ENCODE measurements at regions not wholly inside any gene's neighbourhood (a gene's known extent, or its start where the extent isn't known, plus 50 kb on each side); places are given as distances from the start of the nearest gene placed in this dataset.

DNA sequence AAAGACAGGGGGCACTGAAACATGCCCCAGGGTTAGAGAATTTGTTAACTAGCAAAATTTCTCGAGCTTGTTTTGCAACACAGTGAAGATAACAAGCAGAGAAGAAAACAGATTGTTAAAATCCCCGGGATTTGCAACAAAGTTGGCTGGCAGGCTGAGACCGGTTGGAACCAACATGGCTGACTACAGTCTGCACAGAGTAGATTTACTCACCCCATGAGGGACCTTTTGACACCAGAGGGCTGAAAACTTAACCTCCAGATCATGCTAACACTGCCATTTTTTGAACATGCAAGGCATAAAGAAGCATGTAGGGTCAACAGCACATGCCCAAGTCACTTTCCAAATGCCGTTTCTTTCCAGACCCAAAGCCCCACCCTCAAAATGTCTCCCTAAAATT, 95.2 kb upstream of the TMEM26 start:
- Histone ChIP-seq H3K9me1 (ENCODE audit: control insufficient read depth, insufficient read depth, low read length) (no peaks in the 10 kb centered on the region), H3K4me3 (no peak overlapping the region), H3K36me3 (ENCODE audit: control insufficient read depth, insufficient read depth, low read length) (no peaks in the 10 kb centered on the region), H2AFZ (ENCODE audit: low read depth, low read length) (peak overlapping the region; percentile 28), H3K4me2 (ENCODE audit: insufficient read depth, low read length) (no peak overlapping the region), H4K20me1 (replicated peaks; ENCODE audit: control insufficient read depth, insufficient read depth, low read length) (no peaks in the 10 kb centered on the region), H3K9ac (ENCODE audit: insufficient read depth in 1 of 2, low read depth in 2 of 2, low read length in 2 of 2) (no peak overlapping the region), H3K4me1 (replicated peaks in 1 of 2; ENCODE audit: control insufficient read depth in 2 of 2, insufficient read depth in 2 of 2, low read length in 2 of 2) (no peaks in the 10 kb centered on the region), H3K9me3 (replicated peaks; ENCODE audit: control insufficient read depth, insufficient read depth, low read depth, low read length) (no peaks in the 10 kb centered on the region), H3K79me2 (ENCODE audit: control insufficient read depth, insufficient read depth, low read length) (no peaks in the 10 kb centered on the region), H3K27me3 (ENCODE audit: control insufficient read depth in 2 of 2, insufficient read depth in 2 of 2, low read length in 2 of 2) (no peaks in the 10 kb centered on the region), H3K27ac (ENCODE audit: extremely low read depth, low read depth, low read length) (no peak overlapping the region)
- FAIRE-seq (peak; percentile 60), DNase-seq (ENCODE audit: extremely low read depth in 1 of 4, low spot score in 3 of 4) (no peak), ATAC-seq (peak; percentile 47; the same call in 1 of the 3 replicates)
- ChIA-PET CTCF (ENCODE audit: low intra/inter-chr PET ratio) (no interaction called here), POLR2A (no interaction called here)
- in situ Hi-C loops (cut with MboI) (no loop called here), intact Hi-C loops (cut with micrococcal nuclease) (no loop called here)
- 2% methylated on average over 4 of the region's 4 CpGs for WGBS (ENCODE audit: insufficient coverage, low coverage, missing lambda C conversion rate)
- no TSS peak for BruUV-seq (replicated peaks)
- TF ChIP-seq, protein P1, sequence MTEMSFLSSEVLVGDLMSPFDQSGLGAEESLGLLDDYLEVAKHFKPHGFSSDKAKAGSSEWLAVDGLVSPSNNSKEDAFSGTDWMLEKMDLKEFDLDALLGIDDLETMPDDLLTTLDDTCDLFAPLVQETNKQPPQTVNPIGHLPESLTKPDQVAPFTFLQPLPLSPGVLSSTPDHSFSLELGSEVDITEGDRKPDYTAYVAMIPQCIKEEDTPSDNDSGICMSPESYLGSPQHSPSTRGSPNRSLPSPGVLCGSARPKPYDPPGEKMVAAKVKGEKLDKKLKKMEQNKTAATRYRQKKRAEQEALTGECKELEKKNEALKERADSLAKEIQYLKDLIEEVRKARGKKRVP (CRISPR knock-in tag; IDR thresholded peaks at IDR 0.05) = no peak
- TF ChIP-seq, protein P2, sequence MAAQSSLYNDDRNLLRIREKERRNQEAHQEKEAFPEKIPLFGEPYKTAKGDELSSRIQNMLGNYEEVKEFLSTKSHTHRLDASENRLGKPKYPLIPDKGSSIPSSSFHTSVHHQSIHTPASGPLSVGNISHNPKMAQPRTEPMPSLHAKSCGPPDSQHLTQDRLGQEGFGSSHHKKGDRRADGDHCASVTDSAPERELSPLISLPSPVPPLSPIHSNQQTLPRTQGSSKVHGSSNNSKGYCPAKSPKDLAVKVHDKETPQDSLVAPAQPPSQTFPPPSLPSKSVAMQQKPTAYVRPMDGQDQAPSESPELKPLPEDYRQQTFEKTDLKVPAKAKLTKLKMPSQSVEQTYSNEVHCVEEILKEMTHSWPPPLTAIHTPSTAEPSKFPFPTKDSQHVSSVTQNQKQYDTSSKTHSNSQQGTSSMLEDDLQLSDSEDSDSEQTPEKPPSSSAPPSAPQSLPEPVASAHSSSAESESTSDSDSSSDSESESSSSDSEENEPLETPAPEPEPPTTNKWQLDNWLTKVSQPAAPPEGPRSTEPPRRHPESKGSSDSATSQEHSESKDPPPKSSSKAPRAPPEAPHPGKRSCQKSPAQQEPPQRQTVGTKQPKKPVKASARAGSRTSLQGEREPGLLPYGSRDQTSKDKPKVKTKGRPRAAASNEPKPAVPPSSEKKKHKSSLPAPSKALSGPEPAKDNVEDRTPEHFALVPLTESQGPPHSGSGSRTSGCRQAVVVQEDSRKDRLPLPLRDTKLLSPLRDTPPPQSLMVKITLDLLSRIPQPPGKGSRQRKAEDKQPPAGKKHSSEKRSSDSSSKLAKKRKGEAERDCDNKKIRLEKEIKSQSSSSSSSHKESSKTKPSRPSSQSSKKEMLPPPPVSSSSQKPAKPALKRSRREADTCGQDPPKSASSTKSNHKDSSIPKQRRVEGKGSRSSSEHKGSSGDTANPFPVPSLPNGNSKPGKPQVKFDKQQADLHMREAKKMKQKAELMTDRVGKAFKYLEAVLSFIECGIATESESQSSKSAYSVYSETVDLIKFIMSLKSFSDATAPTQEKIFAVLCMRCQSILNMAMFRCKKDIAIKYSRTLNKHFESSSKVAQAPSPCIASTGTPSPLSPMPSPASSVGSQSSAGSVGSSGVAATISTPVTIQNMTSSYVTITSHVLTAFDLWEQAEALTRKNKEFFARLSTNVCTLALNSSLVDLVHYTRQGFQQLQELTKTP (IDR thresholded peaks at IDR 0.05; ENCODE audit: low read depth in 1 of 2, partially characterized antibody in 2 of 2) = peak in 1 of 2 experiments; percentile 75
- TF ChIP-seq DMBX1 (CRISPR knock-in tag; IDR thresholded peaks at IDR 0.05; ENCODE audit: borderline replicate concordance) = 0 out of 2 replicates have a peak, but pooled peaks have one; percentile 26
- TF ChIP-seq, protein P3, sequence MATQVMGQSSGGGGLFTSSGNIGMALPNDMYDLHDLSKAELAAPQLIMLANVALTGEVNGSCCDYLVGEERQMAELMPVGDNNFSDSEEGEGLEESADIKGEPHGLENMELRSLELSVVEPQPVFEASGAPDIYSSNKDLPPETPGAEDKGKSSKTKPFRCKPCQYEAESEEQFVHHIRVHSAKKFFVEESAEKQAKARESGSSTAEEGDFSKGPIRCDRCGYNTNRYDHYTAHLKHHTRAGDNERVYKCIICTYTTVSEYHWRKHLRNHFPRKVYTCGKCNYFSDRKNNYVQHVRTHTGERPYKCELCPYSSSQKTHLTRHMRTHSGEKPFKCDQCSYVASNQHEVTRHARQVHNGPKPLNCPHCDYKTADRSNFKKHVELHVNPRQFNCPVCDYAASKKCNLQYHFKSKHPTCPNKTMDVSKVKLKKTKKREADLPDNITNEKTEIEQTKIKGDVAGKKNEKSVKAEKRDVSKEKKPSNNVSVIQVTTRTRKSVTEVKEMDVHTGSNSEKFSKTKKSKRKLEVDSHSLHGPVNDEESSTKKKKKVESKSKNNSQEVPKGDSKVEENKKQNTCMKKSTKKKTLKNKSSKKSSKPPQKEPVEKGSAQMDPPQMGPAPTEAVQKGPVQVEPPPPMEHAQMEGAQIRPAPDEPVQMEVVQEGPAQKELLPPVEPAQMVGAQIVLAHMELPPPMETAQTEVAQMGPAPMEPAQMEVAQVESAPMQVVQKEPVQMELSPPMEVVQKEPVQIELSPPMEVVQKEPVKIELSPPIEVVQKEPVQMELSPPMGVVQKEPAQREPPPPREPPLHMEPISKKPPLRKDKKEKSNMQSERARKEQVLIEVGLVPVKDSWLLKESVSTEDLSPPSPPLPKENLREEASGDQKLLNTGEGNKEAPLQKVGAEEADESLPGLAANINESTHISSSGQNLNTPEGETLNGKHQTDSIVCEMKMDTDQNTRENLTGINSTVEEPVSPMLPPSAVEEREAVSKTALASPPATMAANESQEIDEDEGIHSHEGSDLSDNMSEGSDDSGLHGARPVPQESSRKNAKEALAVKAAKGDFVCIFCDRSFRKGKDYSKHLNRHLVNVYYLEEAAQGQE (IDR thresholded peaks at IDR 0.05; ENCODE audit: borderline replicate concordance) = peak; percentile 79
- TF ChIP-seq, protein P3 (CRISPR knock-in tag; IDR thresholded peaks at IDR 0.05; ENCODE audit: low read depth) = no peak

All from K562 (cell line).